ENCODE measurements at regions not wholly inside any gene's neighbourhood (a gene's known extent, or its start where the extent isn't known, plus 50 kb on each side); places are given as distances from the start of the nearest gene placed in this dataset.

GRCh38 chr14:55807881-55808379 is 227.9 kb downstream of the KTN1 start:
- Histone ChIP-seq H3K4me1 (ENCODE audit: insufficient read depth, low read length) (no peaks in the 10 kb centered on the region), H3K27me3 (ENCODE audit: insufficient read depth, low read length) (no peaks in the 10 kb centered on the region), H3K9me3 (ENCODE audit: insufficient read depth, low read depth, low read length) (no peaks in the 10 kb centered on the region), H3K36me3 (ENCODE audit: insufficient read depth, low read depth, low read length) (no peaks in the 10 kb centered on the region), H3K9ac (ENCODE audit: low read depth, low read length) (no peak overlapping the region), H3K4me3 (ENCODE audit: low read length) (no peak overlapping the region), H3K27ac (ENCODE audit: low read length) (no peak overlapping the region)

GRCh38 chr14:55813630-55814029 is 233.6 kb downstream of the KTN1 start:
- H3K9ac ChIP-seq (ENCODE audit: low read depth, low read length) = no peak overlapping the region
- H3K36me3 ChIP-seq (ENCODE audit: insufficient read depth, low read depth, low read length) = no peaks in the 10 kb centered on the region
- no peaks in the 10 kb centered on the region for H3K4me1 ChIP-seq (ENCODE audit: insufficient read depth, low read length)
- no peak overlapping the region for H3K27ac ChIP-seq (ENCODE audit: low read length)
- no peaks in the 10 kb centered on the region for H3K27me3 ChIP-seq (ENCODE audit: insufficient read depth, low read length)
- no peak overlapping the region for H3K4me3 ChIP-seq (ENCODE audit: low read length)
- no peaks in the 10 kb centered on the region for H3K9me3 ChIP-seq (ENCODE audit: insufficient read depth, low read depth, low read length)

- Histone ChIP-seq H3K4me3 (ENCODE audit: low read length) (no peak overlapping the region), H3K36me3 (ENCODE audit: insufficient read depth, low read depth, low read length) (no peaks in the 10 kb centered on the region), H3K9me3 (ENCODE audit: insufficient read depth, low read depth, low read length) (no peaks in the 10 kb centered on the region), H3K4me1 (ENCODE audit: insufficient read depth, low read length) (no peaks in the 10 kb centered on the region), H3K27me3 (ENCODE audit: insufficient read depth, low read length) (no peaks in the 10 kb centered on the region), H3K27ac (ENCODE audit: low read length) (no peak overlapping the region), H3K9ac (ENCODE audit: low read depth, low read length) (no peak overlapping the region)
These were observed 234.1 kb downstream of the KTN1 start for GRCh38 chr14:55814064-55814463.

DNA sequence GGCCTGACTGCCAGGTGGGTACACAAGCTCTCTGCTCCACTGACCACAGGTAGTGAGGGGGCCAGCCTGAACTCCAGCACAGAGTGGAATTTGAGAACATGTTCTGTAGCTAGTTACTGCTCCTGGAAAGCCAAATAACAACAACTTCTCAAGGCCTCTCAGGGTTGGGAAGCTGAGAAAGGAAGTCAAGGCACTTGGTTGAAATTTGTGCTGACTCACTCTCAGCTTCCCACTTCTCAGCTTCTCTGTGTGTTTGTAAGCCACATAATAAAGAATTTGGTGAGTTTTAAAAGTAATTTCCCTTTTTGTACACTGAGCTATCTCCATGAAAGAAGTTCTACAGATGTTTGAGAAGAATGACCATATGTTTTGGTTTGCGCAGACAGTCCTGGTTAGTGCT is 234.9 kb downstream of the KTN1 start:
- Histone ChIP-seq H3K4me3 (ENCODE audit: low read length) (no peak overlapping the region), H3K9me3 (ENCODE audit: insufficient read depth, low read depth, low read length) (no peaks in the 10 kb centered on the region), H3K27me3 (ENCODE audit: insufficient read depth, low read length) (no peaks in the 10 kb centered on the region), H3K27ac (ENCODE audit: low read length) (no peak overlapping the region), H3K36me3 (ENCODE audit: insufficient read depth, low read depth, low read length) (no peaks in the 10 kb centered on the region), H3K4me1 (ENCODE audit: insufficient read depth, low read length) (no peaks in the 10 kb centered on the region), H3K9ac (ENCODE audit: low read depth, low read length) (no peak overlapping the region)

DNA sequence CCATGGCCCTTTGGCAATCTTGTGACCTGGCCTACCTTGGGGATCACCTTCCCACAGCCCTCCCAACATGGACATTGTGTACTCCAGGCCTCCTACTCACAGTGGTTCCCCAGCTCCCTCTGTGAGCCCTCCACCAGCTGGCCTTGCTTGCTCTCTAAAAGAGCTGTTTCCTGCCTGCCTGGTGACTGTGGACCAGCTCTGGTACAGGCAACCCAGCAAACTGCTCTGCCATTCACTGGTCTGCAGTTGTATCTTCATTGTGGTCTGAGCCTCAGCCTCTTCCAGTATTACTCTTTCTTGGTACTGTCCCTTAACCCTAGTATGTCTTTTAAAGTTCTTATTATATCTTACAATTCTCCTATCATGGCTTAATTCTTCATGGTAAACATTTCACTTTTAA is 236.2 kb downstream of the KTN1 start:
- H3K27ac ChIP-seq (ENCODE audit: low read length) = no peak overlapping the region
- H3K27me3 ChIP-seq (ENCODE audit: insufficient read depth, low read length) = no peaks in the 10 kb centered on the region
- no peak overlapping the region for H3K9ac ChIP-seq (ENCODE audit: low read depth, low read length)
- no peaks in the 10 kb centered on the region for H3K36me3 ChIP-seq (ENCODE audit: insufficient read depth, low read depth, low read length)
- H3K4me1 ChIP-seq (ENCODE audit: insufficient read depth, low read length) = no peaks in the 10 kb centered on the region
- H3K9me3 ChIP-seq (ENCODE audit: insufficient read depth, low read depth, low read length) = no peaks in the 10 kb centered on the region
- no peak overlapping the region for H3K4me3 ChIP-seq (ENCODE audit: low read length)

- Histone ChIP-seq H3K36me3 (ENCODE audit: insufficient read depth, low read depth, low read length) (no peaks in the 10 kb centered on the region), H3K27ac (ENCODE audit: low read length) (no peak overlapping the region), H3K27me3 (ENCODE audit: insufficient read depth, low read length) (no peaks in the 10 kb centered on the region), H3K4me3 (ENCODE audit: low read length) (no peak overlapping the region), H3K4me1 (ENCODE audit: insufficient read depth, low read length) (peaks cover 11% of the 10 kb centered on the region; the same call in 1 of the 2 replicates), H3K9ac (ENCODE audit: low read depth, low read length) (no peak overlapping the region), H3K9me3 (ENCODE audit: insufficient read depth, low read depth, low read length) (no peaks in the 10 kb centered on the region)
These were observed 239.8 kb downstream of the KTN1 start for GRCh38 chr14:55819610-55820304.

DNA sequence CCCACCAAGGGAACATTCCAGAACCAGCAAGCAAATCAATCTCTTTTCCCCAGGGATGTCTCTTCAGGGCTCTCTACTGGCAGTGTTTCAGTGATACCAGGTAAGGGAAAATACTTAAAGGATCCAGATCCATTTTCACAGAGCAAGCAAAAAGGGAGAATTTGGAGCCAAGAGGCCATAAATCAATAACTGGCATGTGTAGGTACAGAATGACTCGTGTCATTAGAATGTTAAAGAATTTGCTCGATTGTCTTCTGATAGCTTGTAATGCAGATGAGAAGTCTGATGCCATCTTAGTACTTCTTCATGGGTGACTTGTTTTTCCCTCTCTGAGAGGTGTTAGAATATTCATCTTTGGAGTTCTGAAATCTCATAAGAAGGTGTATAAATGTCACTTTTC is 242.9 kb downstream of the KTN1 start:
- no peak overlapping the region for H3K27ac ChIP-seq (ENCODE audit: low read length)
- H3K27me3 ChIP-seq (ENCODE audit: insufficient read depth, low read length) = no peaks in the 10 kb centered on the region
- H3K4me3 ChIP-seq (ENCODE audit: low read length) = no peak overlapping the region

GRCh38 chr14:55832122-55832911 is 252.3 kb downstream of the KTN1 start:
- Histone ChIP-seq H3K4me3 (ENCODE audit: low read length) (no peak overlapping the region), H3K9me3 (ENCODE audit: insufficient read depth, low read depth, low read length) (no peaks in the 10 kb centered on the region), H3K27me3 (ENCODE audit: insufficient read depth, low read length) (no peaks in the 10 kb centered on the region), H3K27ac (ENCODE audit: low read length) (no peak overlapping the region), H3K4me1 (ENCODE audit: insufficient read depth, low read length) (no peaks in the 10 kb centered on the region), H3K9ac (ENCODE audit: low read depth, low read length) (no peak overlapping the region), H3K36me3 (ENCODE audit: insufficient read depth, low read depth, low read length) (no peaks in the 10 kb centered on the region)

More for the DNA sequence above, 242.9 kb downstream of the KTN1 start:
- no peaks in the 10 kb centered on the region for H3K9me3 ChIP-seq (ENCODE audit: insufficient read depth, low read depth, low read length)
- no peaks in the 10 kb centered on the region for H3K36me3 ChIP-seq (ENCODE audit: insufficient read depth, low read depth, low read length)
- no peak overlapping the region for H3K9ac ChIP-seq (ENCODE audit: low read depth, low read length)
- H3K4me1 ChIP-seq (ENCODE audit: insufficient read depth, low read length) = peaks cover 11% of the 10 kb centered on the region; the same call in 1 of the 2 replicates

DNA sequence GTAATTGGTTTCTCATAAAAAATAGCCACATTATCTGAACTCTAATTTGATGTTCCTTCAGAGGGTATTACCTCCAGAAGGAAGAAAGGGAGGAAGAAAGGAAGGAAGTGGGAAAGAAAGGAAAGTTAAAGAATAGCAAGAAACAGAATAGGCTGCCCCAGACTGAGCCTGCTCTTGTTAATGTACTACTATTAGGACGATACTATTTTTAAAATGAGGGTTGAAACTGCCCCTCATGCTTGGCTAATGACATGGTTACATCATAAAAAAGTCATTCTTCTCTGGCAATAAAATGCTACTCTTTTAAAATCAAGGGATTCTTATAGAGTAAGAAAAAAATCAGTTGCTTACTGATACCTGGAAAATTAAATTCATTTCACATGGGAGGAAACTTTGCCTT is 253.0 kb downstream of the KTN1 start:
- Histone ChIP-seq H3K27me3 (ENCODE audit: insufficient read depth, low read length) (no peaks in the 10 kb centered on the region), H3K9ac (ENCODE audit: low read depth, low read length) (no peak overlapping the region), H3K4me1 (ENCODE audit: insufficient read depth, low read length) (no peaks in the 10 kb centered on the region), H3K4me3 (ENCODE audit: low read length) (no peak overlapping the region), H3K9me3 (ENCODE audit: insufficient read depth, low read depth, low read length) (no peaks in the 10 kb centered on the region), H3K36me3 (ENCODE audit: insufficient read depth, low read depth, low read length) (no peaks in the 10 kb centered on the region), H3K27ac (ENCODE audit: low read length) (no peak overlapping the region)

GRCh38 chr14:55834390-55834789 is 254.4 kb downstream of the KTN1 start:
- Histone ChIP-seq H3K27me3 (ENCODE audit: insufficient read depth, low read length) (no peaks in the 10 kb centered on the region), H3K36me3 (ENCODE audit: insufficient read depth, low read depth, low read length) (no peaks in the 10 kb centered on the region), H3K27ac (ENCODE audit: low read length) (no peak overlapping the region), H3K9me3 (ENCODE audit: insufficient read depth, low read depth, low read length) (no peaks in the 10 kb centered on the region), H3K4me1 (ENCODE audit: insufficient read depth, low read length) (no peaks in the 10 kb centered on the region), H3K9ac (ENCODE audit: low read depth, low read length) (no peak overlapping the region), H3K4me3 (ENCODE audit: low read length) (no peak overlapping the region)

- Histone ChIP-seq H3K4me1 (ENCODE audit: insufficient read depth, low read length) (no peaks in the 10 kb centered on the region), H3K36me3 (ENCODE audit: insufficient read depth, low read depth, low read length) (no peaks in the 10 kb centered on the region), H3K27me3 (ENCODE audit: insufficient read depth, low read length) (no peaks in the 10 kb centered on the region), H3K4me3 (ENCODE audit: low read length) (no peak overlapping the region), H3K9me3 (ENCODE audit: insufficient read depth, low read depth, low read length) (no peaks in the 10 kb centered on the region), H3K9ac (ENCODE audit: low read depth, low read length) (no peak overlapping the region), H3K27ac (ENCODE audit: low read length) (no peak overlapping the region)
These were observed 256.0 kb downstream of the KTN1 start for GRCh38 chr14:55835985-55836384.

DNA sequence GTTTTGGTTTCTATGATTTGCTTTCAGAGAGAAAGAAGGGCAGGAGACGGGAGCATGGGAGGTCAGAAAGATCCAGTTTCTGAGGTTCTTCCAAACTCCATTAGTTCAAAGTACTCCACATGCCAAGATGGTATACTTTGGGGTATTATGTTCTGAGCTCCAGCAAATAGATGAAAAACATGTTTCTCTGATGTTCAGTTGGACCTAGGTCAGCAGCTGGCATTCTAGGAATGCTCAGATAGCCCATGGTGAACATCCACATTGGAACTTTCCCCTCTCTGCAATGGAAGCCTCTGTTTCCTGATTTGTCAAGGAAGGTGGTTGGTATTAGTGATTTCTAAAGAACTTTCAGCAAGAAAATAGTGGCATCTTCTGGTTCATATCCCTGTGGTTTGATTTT is 257.5 kb downstream of the KTN1 start:
- no peaks in the 10 kb centered on the region for H3K9me3 ChIP-seq (ENCODE audit: insufficient read depth, low read depth, low read length)
- H3K36me3 ChIP-seq (ENCODE audit: insufficient read depth, low read depth, low read length) = no peaks in the 10 kb centered on the region
- H3K4me1 ChIP-seq (ENCODE audit: insufficient read depth, low read length) = no peaks in the 10 kb centered on the region
- no peak overlapping the region for H3K4me3 ChIP-seq (ENCODE audit: low read length)
- H3K27me3 ChIP-seq (ENCODE audit: insufficient read depth, low read length) = no peaks in the 10 kb centered on the region
- no peak overlapping the region for H3K9ac ChIP-seq (ENCODE audit: low read depth, low read length)
- no peak overlapping the region for H3K27ac ChIP-seq (ENCODE audit: low read length)

Measured in iPS-20b (cell line).